ENCODE measurements at regions not wholly inside any gene's neighbourhood (a gene's known extent, or its start where the extent isn't known, plus 50 kb on each side); places are given as distances from the start of the nearest gene placed in this dataset.
A peak's percentile ranks its signal among the peaks of the same experiment; 100 is the strongest.

GRCh38 chr3:56987238-56987895 is 73.1 kb upstream of the SPATA12 start:
- ChIA-PET POLR2A (no interaction called here), CTCF (interaction anchor here (0.7 to 1.3 kb wide), 2 partner anchors 9 to 139 kb away, joined by 4 to 5 read pairs; no protein-coding TSS in a partner anchor)
- Histone ChIP-seq H3K4me3 (ENCODE audit: low read depth in 2 of 2, low read length in 2 of 2) (no peak overlapping the region), H3K4me1 (ENCODE audit: control insufficient read depth, insufficient read depth, low read length) (peaks cover 8% of the 10 kb centered on the region), H3K27me3 (ENCODE audit: control insufficient read depth, insufficient read depth, low read length) (no peaks in the 10 kb centered on the region), H3K27ac (ENCODE audit: low read length) (no peak overlapping the region), H3K9me3 (ENCODE audit: control insufficient read depth, insufficient read depth, low read depth, low read length) (no peaks in the 10 kb centered on the region), H3K36me3 (ENCODE audit: control insufficient read depth, insufficient read depth, low read length) (no peaks in the 10 kb centered on the region)
- peak; percentile 54; the same call in 1 of the 2 replicates for ATAC-seq
- in situ Hi-C loops (cut with HindIII; ENCODE audit: low pct_unique_long_range_greater_than_20kb, low sequenced_read_pairs) (loop anchor here (25.0 kb wide), 1 partner anchor 100 kb away; no protein-coding TSS in a partner anchor), intact Hi-C loops (cut with micrococcal nuclease; ENCODE audit: unreplicated experiment) (loop anchor here (5.0 kb wide), 1 partner anchor 185 kb away; the partner anchor contains the start of gene ARHGEF3)
- DNase-seq (ENCODE audit: low read depth, low spot score): no peak
- no TSS peak for BruUV-seq (replicated peaks)
- TF ChIP-seq CTCF (IDR thresholded peaks at IDR 0.05) (peak; percentile 32), REST (IDR thresholded peaks at IDR 0.05; ENCODE audit: insufficient read depth in 1 of 2, low read depth in 2 of 2, low read length in 1 of 2) (no peak)

GRCh38 chr3:56986347-56986746 is 74.1 kb upstream of the SPATA12 start:
- H3K9me3 ChIP-seq (ENCODE audit: control insufficient read depth, insufficient read depth, low read depth, low read length): no peaks in the 10 kb centered on the region
- ATAC-seq: no peak
- no peak for TF ChIP-seq SIN3A (IDR thresholded peaks at IDR 0.05; ENCODE audit: borderline replicate concordance, insufficient read depth, low read depth, low read length)
- no peak for TF ChIP-seq POLR2AphosphoS5 (IDR thresholded peaks at IDR 0.05; ENCODE audit: low read depth, low read length)
- no peak for TF ChIP-seq CTCF (IDR thresholded peaks at IDR 0.05)
- no peak for TF ChIP-seq TCF7L2 (IDR thresholded peaks at IDR 0.05; ENCODE audit: low read depth, low read length)
- TF ChIP-seq REST (IDR thresholded peaks at IDR 0.05; ENCODE audit: insufficient read depth in 1 of 2, low read depth in 2 of 2, low read length in 1 of 2): no peak
- ChIA-PET CTCF (no interaction called here), POLR2A (no interaction called here)
- no peak overlapping the region for H3K4me3 ChIP-seq (ENCODE audit: low read depth in 2 of 2, low read length in 2 of 2)
- no peaks in the 10 kb centered on the region for H3K27me3 ChIP-seq (ENCODE audit: control insufficient read depth, insufficient read depth, low read length)
- H3K27ac ChIP-seq (ENCODE audit: low read length): no peak overlapping the region
- H3K36me3 ChIP-seq (ENCODE audit: control insufficient read depth, insufficient read depth, low read length): no peaks in the 10 kb centered on the region
- DNase-seq (ENCODE audit: low read depth, low spot score): no peak
- peaks cover 8% of the 10 kb centered on the region for H3K4me1 ChIP-seq (ENCODE audit: control insufficient read depth, insufficient read depth, low read length)
- intact Hi-C loops (cut with micrococcal nuclease; ENCODE audit: unreplicated experiment) (loop anchor here (5.0 kb wide), 1 partner anchor 184 kb away; the partner anchor contains the start of gene ARHGEF3), in situ Hi-C loops (cut with HindIII; ENCODE audit: low pct_unique_long_range_greater_than_20kb, low sequenced_read_pairs) (loop anchor here (25.0 kb wide), 1 partner anchor 101 kb away; no protein-coding TSS in a partner anchor)
- no TSS peak for BruUV-seq (replicated peaks)
